ENCODE measurements at regions not wholly inside any gene's neighbourhood (a gene's known extent, or its start where the extent isn't known, plus 50 kb on each side); places are given as distances from the start of the nearest gene placed in this dataset.

DNA sequence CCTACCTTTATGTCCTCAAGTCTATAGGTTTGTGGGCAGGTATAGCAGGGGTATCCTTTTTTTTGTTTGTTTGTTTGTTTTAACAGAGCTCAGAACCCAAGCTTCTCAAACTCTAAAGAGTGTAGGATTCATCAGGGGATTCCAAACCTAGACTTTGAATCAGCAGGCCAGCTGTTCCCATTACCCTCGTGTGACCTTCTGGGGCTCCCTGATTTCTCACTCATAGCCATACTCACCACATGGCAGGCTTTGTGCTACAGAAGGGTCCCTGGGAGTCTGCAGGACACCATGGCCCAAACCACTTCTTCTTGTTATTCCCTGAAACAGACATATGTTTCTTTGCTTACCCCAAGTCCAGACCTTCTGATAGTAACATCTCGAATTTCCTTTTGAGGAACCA lies 350.8 kb upstream of the TSHZ2 start:
- TF ChIP-seq EP300 (IDR thresholded peaks at IDR 0.05) = no peak
- TF ChIP-seq, protein P1, sequence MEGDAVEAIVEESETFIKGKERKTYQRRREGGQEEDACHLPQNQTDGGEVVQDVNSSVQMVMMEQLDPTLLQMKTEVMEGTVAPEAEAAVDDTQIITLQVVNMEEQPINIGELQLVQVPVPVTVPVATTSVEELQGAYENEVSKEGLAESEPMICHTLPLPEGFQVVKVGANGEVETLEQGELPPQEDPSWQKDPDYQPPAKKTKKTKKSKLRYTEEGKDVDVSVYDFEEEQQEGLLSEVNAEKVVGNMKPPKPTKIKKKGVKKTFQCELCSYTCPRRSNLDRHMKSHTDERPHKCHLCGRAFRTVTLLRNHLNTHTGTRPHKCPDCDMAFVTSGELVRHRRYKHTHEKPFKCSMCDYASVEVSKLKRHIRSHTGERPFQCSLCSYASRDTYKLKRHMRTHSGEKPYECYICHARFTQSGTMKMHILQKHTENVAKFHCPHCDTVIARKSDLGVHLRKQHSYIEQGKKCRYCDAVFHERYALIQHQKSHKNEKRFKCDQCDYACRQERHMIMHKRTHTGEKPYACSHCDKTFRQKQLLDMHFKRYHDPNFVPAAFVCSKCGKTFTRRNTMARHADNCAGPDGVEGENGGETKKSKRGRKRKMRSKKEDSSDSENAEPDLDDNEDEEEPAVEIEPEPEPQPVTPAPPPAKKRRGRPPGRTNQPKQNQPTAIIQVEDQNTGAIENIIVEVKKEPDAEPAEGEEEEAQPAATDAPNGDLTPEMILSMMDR (IDR thresholded peaks at IDR 0.05) = no peak

Data from gastroesophageal sphincter (tissue), 3 donors.